Testis (tissue), 2 donors: ENCODE measurements at regions not wholly inside any gene's neighbourhood (a gene's known extent, or its start where the extent isn't known, plus 50 kb on each side); places are given as distances from the start of the nearest gene placed in this dataset.

Experiments used
- DNase-seq: peaks from one replicate; pipeline ENCODE4 v3.0.0-alpha.2; 2019
- H3K27ac ChIP-seq, 2 donors: fragments of 200-600 bp; sonication (generic); one replicate each; pipeline ENCODE4 v1.5.1; 2019
- H3K27me3 ChIP-seq: fragments of 200-600 bp; sonication (generic); one replicate; pipeline ENCODE4 v1.5.1; 2019
- H3K36me3 ChIP-seq: fragments of 200-600 bp; sonication (generic); one replicate; pipeline ENCODE4 v1.5.1; 2017; ENCODE audit warnings: low read depth; ENCODE audit errors: missing control alignments
- H3K4me1 ChIP-seq: fragments of 200-600 bp; sonication (generic); one replicate; pipeline ENCODE4 v1.5.1; 2019
- H3K4me3 ChIP-seq, 2 donors: fragments of 200-600 bp; sonication (generic); one replicate each; pipeline ENCODE4 v1.5.1; 2017 to 2019
- H3K9me3 ChIP-seq: fragments of 200-600 bp; sonication (generic); one replicate; pipeline ENCODE4 v1.5.1; 2017
- CTCF ChIP-seq, 3 experiments: fragments of 450-650 bp in 2 of 3; fragments of 200-600 bp in 1 of 3; sonication (generic) in 1 of 3; IDR thresholded peaks; one replicate each; pipeline ENCODE4 v1.5.1; 2016 to 2019; ENCODE audit warnings: antibody characterized with exemption in 3 of 3, mild to moderate bottlenecking in 2 of 3, moderate library complexity in 1 of 3
- POLR2A ChIP-seq: fragments of 450-650 bp; IDR thresholded peaks from one replicate; pipeline ENCODE4 v1.6.1; 2017; ENCODE audit warnings: antibody characterized with exemption, mild to moderate bottlenecking, moderate library complexity
- WGBS, 2 donors: methylation state at CpG; one replicate each; pipeline ENCODE4 v1.1.5; 2018; 5-methylcytosine and 5-hydroxymethylcytosine counted together
- intact Hi-C: fragments of 100-400 bp; cut with DNase I; formaldehyde crosslinking; loops from one replicate; pipeline ENCODE4 v1.15.1; 2023; ENCODE audit warnings: low total_unique reads

GRCh38 chr9:36760667-36761420 lies 188.1 kb downstream of the MELK start:
- Histone ChIP-seq H3K4me1 (no peaks in the 10 kb centered on the region), H3K27ac (no peak overlapping the region), H3K9me3 (no peaks in the 10 kb centered on the region), H3K27me3 (no peaks in the 10 kb centered on the region), H3K36me3 (no peaks in the 10 kb centered on the region), H3K4me3 (no peak overlapping the region)
- intact Hi-C loops = no loop called here
- TF ChIP-seq CTCF (IDR thresholded peaks at IDR 0.05) (no peak), POLR2A (no peak)
- WGBS, 2 donors = 80 to 85% methylated on average over 14 of the region's 14 CpGs
- no peak for DNase-seq

- intact Hi-C loops = no loop called here
- Histone ChIP-seq H3K27me3 (no peaks in the 10 kb centered on the region), H3K4me1 (no peaks in the 10 kb centered on the region), H3K36me3 (no peaks in the 10 kb centered on the region), H3K27ac (no peak overlapping the region), H3K9me3 (no peaks in the 10 kb centered on the region), H3K4me3 (no peak overlapping the region)
- DNase-seq = no peak
- 76 to 77% methylated on average over 3 to 10 of the region's 10 CpGs for WGBS, 2 donors
- no peak for TF ChIP-seq CTCF (IDR thresholded peaks at IDR 0.05)
- TF ChIP-seq POLR2A = no peak
Measured at GRCh38 chr9:36762958-36763357, 190.3 kb downstream of the MELK start.

- intact Hi-C loops = no loop called here
- 86 to 90% methylated on average over 4 of the region's 4 CpGs for WGBS, 2 donors
- Histone ChIP-seq H3K36me3 (no peaks in the 10 kb centered on the region), H3K9me3 (no peaks in the 10 kb centered on the region), H3K4me1 (no peaks in the 10 kb centered on the region), H3K27me3 (no peaks in the 10 kb centered on the region), H3K27ac (no peak overlapping the region), H3K4me3 (no peak overlapping the region)
- DNase-seq = no peak
- no peak for TF ChIP-seq CTCF (IDR thresholded peaks at IDR 0.05)
- TF ChIP-seq POLR2A = no peak
Measured at GRCh38 chr9:36763778-36764177, 191.1 kb downstream of the MELK start.

- H3K27ac ChIP-seq = no peak overlapping the region
- no peaks in the 10 kb centered on the region for H3K27me3 ChIP-seq
- H3K9me3 ChIP-seq = no peaks in the 10 kb centered on the region
- no peaks in the 10 kb centered on the region for H3K4me1 ChIP-seq
- WGBS, 2 donors = 46 to 49% methylated on average over 13 to 14 of the region's 14 CpGs
- H3K36me3 ChIP-seq = no peaks in the 10 kb centered on the region
- H3K4me3 ChIP-seq = no peak overlapping the region
- no peak for DNase-seq
- no peak for TF ChIP-seq CTCF (IDR thresholded peaks at IDR 0.05)
- intact Hi-C loops = no loop called here
Measured at GRCh38 chr9:36764364-36765076, 191.8 kb downstream of the MELK start.

GRCh38 chr9:36765077-36765390 lies 192.3 kb downstream of the MELK start:
- H3K27me3 ChIP-seq = no peaks in the 10 kb centered on the region
- no peak for DNase-seq
- WGBS, 2 donors = 27 to 35% methylated on average over 12 of the region's 12 CpGs
- intact Hi-C loops = no loop called here
- no peak overlapping the region for H3K27ac ChIP-seq
- no peaks in the 10 kb centered on the region for H3K4me1 ChIP-seq
- H3K9me3 ChIP-seq = no peaks in the 10 kb centered on the region
- TF ChIP-seq POLR2A (no peak), CTCF (IDR thresholded peaks at IDR 0.05) (no peak)
- peak overlapping the region in 1 of 2 donors; percentile 40 for H3K4me3 ChIP-seq
- no peaks in the 10 kb centered on the region for H3K36me3 ChIP-seq
